H9 (cell line): ENCODE measurements at regions not wholly inside any gene's neighbourhood (a gene's known extent, or its start where the extent isn't known, plus 50 kb on each side); places are given as distances from the start of the nearest gene placed in this dataset.

Experiments used
- DNase-seq: peaks from one replicate; pipeline ENCODE4 v3.0.0-alpha.2; 2017
- H2AFZ ChIP-seq: one replicate; pipeline ENCODE4 v1.6.1; 2013; ENCODE audit warnings: mild to moderate bottlenecking, low read length, control low read depth, moderate library complexity
- H2AK5ac ChIP-seq: 2 replicates; pipeline ENCODE4 v1.6.1; 2013; ENCODE audit warnings: low read length, control low read depth, mixed read lengths; ENCODE audit not compliant: insufficient read length
- H2BK120ac ChIP-seq: one replicate; pipeline ENCODE4 v1.6.1; 2013; ENCODE audit warnings: low read depth, mild to moderate bottlenecking, low read length, control low read depth, inconsistent platforms; ENCODE audit not compliant: poor library complexity, severe bottlenecking
- H2BK12ac ChIP-seq: 2 replicates; pipeline ENCODE4 v1.6.1; 2013; ENCODE audit warnings: low read length, control low read depth, mixed read lengths, low read depth; ENCODE audit not compliant: insufficient read length
- H2BK15ac ChIP-seq: 2 replicates; pipeline ENCODE4 v1.6.1; 2013; ENCODE audit warnings: low read depth, low read length, control low read depth
- H2BK20ac ChIP-seq: one replicate; pipeline ENCODE4 v1.6.1; 2013; ENCODE audit warnings: low read depth, mild to moderate bottlenecking, low read length, control low read depth, inconsistent platforms; ENCODE audit not compliant: poor library complexity, severe bottlenecking
- H2BK5ac ChIP-seq: 2 replicates; pipeline ENCODE4 v1.6.1; 2013; ENCODE audit warnings: low read length, control low read depth, mixed read lengths; ENCODE audit not compliant: insufficient read length
- H3K14ac ChIP-seq: 2 replicates; pipeline ENCODE4 v1.6.1; 2013; ENCODE audit warnings: low read length, control low read depth; ENCODE audit not compliant: insufficient read depth
- H3K18ac ChIP-seq: 2 replicates; pipeline ENCODE4 v1.6.1; 2013; ENCODE audit warnings: low read depth, mild to moderate bottlenecking, mixed read lengths, low read length, control low read depth; ENCODE audit not compliant: insufficient read length
- H3K23ac ChIP-seq: 2 replicates; pipeline ENCODE4 v1.6.1; 2013; ENCODE audit warnings: low read length, control low read depth, mixed read lengths, low read depth; ENCODE audit not compliant: insufficient read length
- H3K23me2 ChIP-seq: 2 replicates; pipeline ENCODE4 v1.6.1; 2013; ENCODE audit warnings: low read depth, mild to moderate bottlenecking, mixed read lengths, low read length, control low read depth; ENCODE audit not compliant: insufficient read length, poor library complexity, severe bottlenecking
- H3K27ac ChIP-seq: 2 replicates; pipeline ENCODE4 v1.5.1; 2013; ENCODE audit warnings: low read length, control low read depth, mixed read lengths, low read depth; ENCODE audit not compliant: insufficient read length
- H3K27me3 ChIP-seq: 2 replicates; pipeline ENCODE4 v1.6.1; 2013; ENCODE audit warnings: low read length, control low read depth, inconsistent platforms; ENCODE audit not compliant: insufficient read depth
- H3K4ac ChIP-seq: 2 replicates; pipeline ENCODE4 v1.6.1; 2013; ENCODE audit warnings: low read depth, mild to moderate bottlenecking, control low read depth, inconsistent platforms, low read length, moderate library complexity
- H3K4me1 ChIP-seq: 2 replicates; pipeline ENCODE4 v1.6.1; 2013; ENCODE audit warnings: low read length, control low read depth, inconsistent platforms; ENCODE audit not compliant: insufficient read depth
- H3K4me2 ChIP-seq: 2 replicates; pipeline ENCODE4 v1.6.1; 2013; ENCODE audit warnings: low read length, control low read depth, mixed read lengths; ENCODE audit not compliant: insufficient read length, insufficient read depth
- H3K56ac ChIP-seq: 2 replicates; pipeline ENCODE4 v1.6.1; 2013; ENCODE audit warnings: low read depth, mild to moderate bottlenecking, mixed read lengths, low read length, control low read depth; ENCODE audit not compliant: insufficient read length
- H3K79me1 ChIP-seq: 2 replicates; pipeline ENCODE4 v1.6.1; 2013; ENCODE audit warnings: low read depth, mild to moderate bottlenecking, moderate library complexity, low read length, control low read depth, inconsistent platforms; ENCODE audit not compliant: insufficient read depth, poor library complexity, severe bottlenecking
- H3K79me2 ChIP-seq: 2 replicates; pipeline ENCODE4 v1.6.1; 2013; ENCODE audit warnings: low read length, control low read depth, inconsistent platforms; ENCODE audit not compliant: insufficient read depth
- H3K9ac ChIP-seq: 2 replicates; pipeline ENCODE4 v1.6.1; 2013; ENCODE audit warnings: low read length, control low read depth, mixed read lengths; ENCODE audit not compliant: insufficient read length; ENCODE audit errors: extremely low read depth
- H3K9me3 ChIP-seq: one replicate; pipeline ENCODE4 v1.6.1; 2013; ENCODE audit warnings: low read depth, low read length, inconsistent platforms; ENCODE audit not compliant: control insufficient read depth
- H3T11ph ChIP-seq: one replicate; pipeline ENCODE4 v1.6.1; 2013; ENCODE audit warnings: mild to moderate bottlenecking, low read length, control low read depth, inconsistent platforms
- H4K20me1 ChIP-seq: one replicate; pipeline ENCODE4 v1.6.1; 2013; ENCODE audit not compliant: control insufficient read depth, insufficient read length, insufficient read depth
- H4K5ac ChIP-seq: 2 replicates; pipeline ENCODE4 v1.6.1; 2013; ENCODE audit warnings: low read depth, mild to moderate bottlenecking, mixed read lengths, low read length, control low read depth; ENCODE audit not compliant: insufficient read length
- H4K8ac ChIP-seq: replicated peaks from 2 replicates; pipeline ENCODE4 v1.6.1; 2013; ENCODE audit warnings: low read length, control low read depth, mixed read lengths, low read depth; ENCODE audit not compliant: insufficient read length
- H4K91ac ChIP-seq: 2 replicates; pipeline ENCODE4 v1.6.1; 2013; ENCODE audit warnings: low read depth, mild to moderate bottlenecking, moderate library complexity, mixed read lengths, low read length, control low read depth; ENCODE audit not compliant: insufficient read length
- H3K27ac Mint-ChIP-seq, 3 experiments: 2 replicates in 2 of 3; 3 replicates in 1 of 3; pipeline ENCODE4 v1.8.0; 2020 to 2021; ENCODE audit warnings: mixed read lengths in 3 of 3, mild to moderate bottlenecking in 1 of 3, moderate library complexity in 1 of 3
- H3K27me3 Mint-ChIP-seq: 2 replicates; pipeline ENCODE4 v1.8.0; 2021; ENCODE audit warnings: low read depth, mild to moderate bottlenecking, moderate library complexity, mixed read lengths
- H3K36me3 Mint-ChIP-seq, 3 experiments: 2 replicates in 2 of 3; 3 replicates in 1 of 3; pipeline ENCODE4 v1.8.0; 2020 to 2021; ENCODE audit warnings: low read depth in 3 of 3, mixed read lengths in 3 of 3; ENCODE audit not compliant: insufficient read depth in 1 of 3
- H3K4me1 Mint-ChIP-seq, 2 experiments: 2 replicates each; pipeline ENCODE4 v1.8.0; 2020; ENCODE audit warnings: mixed read lengths in 2 of 2
- H3K4me3 Mint-ChIP-seq, 2 experiments: 2 replicates in 1 of 2; 3 replicates in 1 of 2; pipeline ENCODE4 v1.8.0; 2020 to 2021; ENCODE audit warnings: mild to moderate bottlenecking in 2 of 2, mixed read lengths in 2 of 2, moderate library complexity in 1 of 2
- H3K9me3 Mint-ChIP-seq, 2 experiments: 2 replicates in 1 of 2; 3 replicates in 1 of 2; pipeline ENCODE4 v1.8.0; 2020; ENCODE audit warnings: mild to moderate bottlenecking in 2 of 2, mixed read lengths in 2 of 2, moderate library complexity in 1 of 2
- CTCF ChIP-seq: fragments of 200-600 bp; sonication (generic); conservative IDR thresholded peaks from 3 replicates; pipeline ENCODE4 v1.8.0; 2021; ENCODE audit warnings: antibody characterized with exemption, mild to moderate bottlenecking
- WGBS: extraction: QIAGEN DNeasy Blood & Tissue Kit; methylation state at CpG from one replicate; pipeline ENCODE4 v1.1.7; 2013; ENCODE audit warnings: missing lambda C conversion rate, low lambda C conversion rate, mixed read lengths; ENCODE audit not compliant: insufficient read length; ENCODE audit errors: extremely low coverage; 5-methylcytosine and 5-hydroxymethylcytosine counted together

- Histone ChIP-seq H3K27me3 (no peaks in the 10 kb centered on the region), H3K23me2 (no peaks in the 10 kb centered on the region), H3T11ph (no peak overlapping the region), H2BK15ac (no peak overlapping the region), H4K91ac (no peak overlapping the region), H2AFZ (no peak overlapping the region), H2AK5ac (no peak overlapping the region), H3K79me1 (no peaks in the 10 kb centered on the region), H4K5ac (no peak overlapping the region), H2BK5ac (no peak overlapping the region), H3K4ac (no peak overlapping the region), H4K8ac (no peak overlapping the region), H3K23ac (no peak overlapping the region), H2BK20ac (no peak overlapping the region), H3K56ac (no peak overlapping the region), H3K9ac (no peak overlapping the region), H2BK120ac (no peak overlapping the region), H3K4me1 (no peaks in the 10 kb centered on the region), H4K20me1 (no peaks in the 10 kb centered on the region), H3K79me2 (no peaks in the 10 kb centered on the region), H2BK12ac (no peak overlapping the region), H3K18ac (no peak overlapping the region), H3K27ac (no peak overlapping the region), H3K9me3 (peaks cover 78% of the 10 kb centered on the region), H3K4me2 (no peak overlapping the region), H3K14ac (no peak overlapping the region)
- no peak for TF ChIP-seq CTCF
- Mint-ChIP-seq H3K9me3 (peaks cover 86 to 95% of the 10 kb centered on the region in 2 experiments), H3K4me3 (no peak overlapping the region), H3K36me3 (peaks cover 2 to 32% (median 2%) of the 10 kb centered on the region in 3 experiments; a peak in 5 of 7 replicates), H3K27me3 (peaks cover 3% of the 10 kb centered on the region; the same call in 1 of the 2 replicates), H3K4me1 (no peaks in the 10 kb centered on the region), H3K27ac (no peak overlapping the region)
- no peak for DNase-seq
- WGBS, result no CpG with 5 or more reads among the region's 14 CpGs
Observed at GRCh38 chr22:47457021-47457420, 694.6 kb downstream of the TBC1D22A start.
